Gastroesophageal sphincter (tissue), 3 donors: ENCODE measurements at regions not wholly inside any gene's neighbourhood (a gene's known extent, or its start where the extent isn't known, plus 50 kb on each side); places are given as distances from the start of the nearest gene placed in this dataset.

Source experiments
- POLR2AphosphoS5 ChIP-seq: sonication (generic); formaldehyde crosslinking; IDR thresholded peaks from one replicate; pipeline ENCODE4 v1.6.1; 2017; ENCODE audit warnings: antibody characterized with exemption
- TF ChIP-seq, protein P1 (sequence below), 4 experiments: fragments of 200-600 bp in 2 of 4; fragments of 450-650 bp in 2 of 4; sonication (generic) in 1 of 4; IDR thresholded peaks; one replicate each; pipeline ENCODE4 v1.5.1; 2017 to 2019; ENCODE audit warnings: antibody characterized with exemption in 4 of 4, mild to moderate bottlenecking in 2 of 4, moderate library complexity in 2 of 4

- TF ChIP-seq, protein P1, sequence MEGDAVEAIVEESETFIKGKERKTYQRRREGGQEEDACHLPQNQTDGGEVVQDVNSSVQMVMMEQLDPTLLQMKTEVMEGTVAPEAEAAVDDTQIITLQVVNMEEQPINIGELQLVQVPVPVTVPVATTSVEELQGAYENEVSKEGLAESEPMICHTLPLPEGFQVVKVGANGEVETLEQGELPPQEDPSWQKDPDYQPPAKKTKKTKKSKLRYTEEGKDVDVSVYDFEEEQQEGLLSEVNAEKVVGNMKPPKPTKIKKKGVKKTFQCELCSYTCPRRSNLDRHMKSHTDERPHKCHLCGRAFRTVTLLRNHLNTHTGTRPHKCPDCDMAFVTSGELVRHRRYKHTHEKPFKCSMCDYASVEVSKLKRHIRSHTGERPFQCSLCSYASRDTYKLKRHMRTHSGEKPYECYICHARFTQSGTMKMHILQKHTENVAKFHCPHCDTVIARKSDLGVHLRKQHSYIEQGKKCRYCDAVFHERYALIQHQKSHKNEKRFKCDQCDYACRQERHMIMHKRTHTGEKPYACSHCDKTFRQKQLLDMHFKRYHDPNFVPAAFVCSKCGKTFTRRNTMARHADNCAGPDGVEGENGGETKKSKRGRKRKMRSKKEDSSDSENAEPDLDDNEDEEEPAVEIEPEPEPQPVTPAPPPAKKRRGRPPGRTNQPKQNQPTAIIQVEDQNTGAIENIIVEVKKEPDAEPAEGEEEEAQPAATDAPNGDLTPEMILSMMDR (IDR thresholded peaks at IDR 0.05): no peak
- peak; percentile 76 for TF ChIP-seq POLR2AphosphoS5
Measured at GRCh38 chr5:39519566-39520231, 94.9 kb upstream of the DAB2 start.
